HG03196 (cell line): ENCODE measurements at regions not wholly inside any gene's neighbourhood (a gene's known extent, or its start where the extent isn't known, plus 50 kb on each side); places are given as distances from the start of the nearest gene placed in this dataset.
"Not testable (repeated sequence)": the region's sequence is repeated elsewhere in the genome, so short reads cannot be mapped to it uniquely, and the experiment has no call there.

ENCODE experiments used
- ATAC-seq: cut with Tn5 transposase; IDR thresholded peaks from one replicate; pipeline ENCODE4 v1.9.1; 2021; ENCODE audit not compliant: unreplicated experiment

GRCh38 chr5:60489856-60490255 is 210.1 kb downstream of the DEPDC1B start:
- no peak for ATAC-seq

GRCh38 chr5:60489377-60489776 is 210.6 kb downstream of the DEPDC1B start:
- ATAC-seq, result no peak

- ATAC-seq, result no peak
Observed at GRCh38 chr5:60488466-60489130, 211.4 kb downstream of the DEPDC1B start.

- ATAC-seq, result no peak
Observed at GRCh38 chr5:60487885-60488442, 212.0 kb downstream of the DEPDC1B start.

GRCh38 chr5:60487476-60487875 is 212.5 kb downstream of the DEPDC1B start:
- no peak for ATAC-seq

GRCh38 chr5:60485361-60485760 is 214.6 kb downstream of the DEPDC1B start:
- no peak for ATAC-seq

- ATAC-seq, result no peak
Observed at GRCh38 chr5:60483050-60483449, 216.9 kb downstream of the DEPDC1B start.

GRCh38 chr5:60482301-60482700 is 217.7 kb downstream of the DEPDC1B start:
- no peak for ATAC-seq

GRCh38 chr5:60479542-60479941 is 220.4 kb downstream of the DEPDC1B start:
- ATAC-seq, result no peak

GRCh38 chr5:60477849-60478248 is 222.1 kb downstream of the DEPDC1B start:
- ATAC-seq, result no peak

GRCh38 chr5:60473654-60474053 is 226.3 kb downstream of the DEPDC1B start:
- ATAC-seq, result no peak

GRCh38 chr5:60473027-60473426 is 226.9 kb downstream of the DEPDC1B start:
- not testable (repeated sequence) for ATAC-seq

GRCh38 chr5:60470881-60471280 is 229.1 kb downstream of the DEPDC1B start:
- no peak for ATAC-seq

- ATAC-seq, result no peak
Observed at GRCh38 chr5:60469286-60469685, 230.7 kb downstream of the DEPDC1B start.

- ATAC-seq, result no peak
Observed at GRCh38 chr5:60463179-60463868, 236.6 kb downstream of the DEPDC1B start.

GRCh38 chr5:60458666-60459065 is 241.3 kb downstream of the DEPDC1B start:
- no peak for ATAC-seq

- ATAC-seq, result no peak
Observed at GRCh38 chr5:60457233-60457632, 242.7 kb downstream of the DEPDC1B start.

GRCh38 chr5:60455589-60455988 is 244.4 kb downstream of the DEPDC1B start:
- ATAC-seq, result no peak

- not testable (repeated sequence) for ATAC-seq
Observed at GRCh38 chr5:60454277-60454676, 245.7 kb downstream of the DEPDC1B start.

- no peak for ATAC-seq
Observed at GRCh38 chr5:60453186-60453976, 246.6 kb downstream of the DEPDC1B start.

- ATAC-seq, result no peak
Observed at GRCh38 chr5:60448600-60448999, 251.4 kb downstream of the DEPDC1B start.
